ENCODE measurements at regions not wholly inside any gene's neighbourhood (a gene's known extent, or its start where the extent isn't known, plus 50 kb on each side); places are given as distances from the start of the nearest gene placed in this dataset.

DNA sequence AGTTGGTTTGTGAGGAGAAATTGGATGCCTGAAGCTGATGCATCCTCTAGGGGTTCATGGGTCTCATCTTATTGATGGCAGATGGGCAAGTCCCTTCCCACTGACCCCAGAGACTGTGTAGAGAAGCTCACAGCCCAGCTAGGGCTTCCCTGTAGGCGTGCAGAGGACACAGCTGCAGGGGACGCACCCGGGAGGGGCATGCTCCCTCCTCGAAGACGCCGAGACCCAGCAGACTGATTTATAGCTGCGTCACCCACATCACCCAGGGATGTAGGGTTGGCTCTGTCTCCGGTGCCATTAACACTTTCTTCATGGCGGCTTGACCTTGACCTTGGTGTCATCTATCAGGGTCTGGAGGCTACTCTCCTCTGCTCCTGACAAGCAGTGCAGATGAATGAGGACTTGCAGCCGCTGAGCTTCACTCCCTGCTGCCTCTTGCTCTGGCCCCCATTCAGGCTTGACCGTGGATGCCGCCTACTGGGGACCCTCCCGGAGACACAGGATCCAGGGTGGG is 549.7 kb downstream of the TCERG1L start:
- Histone ChIP-seq H3K27ac (ENCODE audit: low read depth, low read length, poor library complexity, severe bottlenecking) (no peak overlapping the region), H3F3A (ENCODE audit: insufficient read depth, low read length) (no peaks in the 10 kb centered on the region), H3K9me2 (ENCODE audit: low read depth, low read length) (no peaks in the 10 kb centered on the region), H2AFZ (ENCODE audit: low read length) (no peak overlapping the region), H3K4me3 (ENCODE audit: low read depth, low read length, poor library complexity, severe bottlenecking) (no peak overlapping the region), H3K79me2 (ENCODE audit: insufficient read depth, low read length) (no peaks in the 10 kb centered on the region), H4K20me1 (ENCODE audit: insufficient read depth, low read length) (no peaks in the 10 kb centered on the region), H3K36me3 (ENCODE audit: insufficient read depth, low read length) (no peaks in the 10 kb centered on the region), H3K9ac (ENCODE audit: low read length) (no peak overlapping the region), H3K9me3 (ENCODE audit: low read length) (no peaks in the 10 kb centered on the region), H3K27me3 (ENCODE audit: insufficient read depth, low read length) (no peaks in the 10 kb centered on the region), H3K4me1 (ENCODE audit: insufficient read depth, low read length, severe bottlenecking) (no peaks in the 10 kb centered on the region), H3K4me2 (ENCODE audit: low read length) (no peak overlapping the region)
- TF ChIP-seq, protein P1, sequence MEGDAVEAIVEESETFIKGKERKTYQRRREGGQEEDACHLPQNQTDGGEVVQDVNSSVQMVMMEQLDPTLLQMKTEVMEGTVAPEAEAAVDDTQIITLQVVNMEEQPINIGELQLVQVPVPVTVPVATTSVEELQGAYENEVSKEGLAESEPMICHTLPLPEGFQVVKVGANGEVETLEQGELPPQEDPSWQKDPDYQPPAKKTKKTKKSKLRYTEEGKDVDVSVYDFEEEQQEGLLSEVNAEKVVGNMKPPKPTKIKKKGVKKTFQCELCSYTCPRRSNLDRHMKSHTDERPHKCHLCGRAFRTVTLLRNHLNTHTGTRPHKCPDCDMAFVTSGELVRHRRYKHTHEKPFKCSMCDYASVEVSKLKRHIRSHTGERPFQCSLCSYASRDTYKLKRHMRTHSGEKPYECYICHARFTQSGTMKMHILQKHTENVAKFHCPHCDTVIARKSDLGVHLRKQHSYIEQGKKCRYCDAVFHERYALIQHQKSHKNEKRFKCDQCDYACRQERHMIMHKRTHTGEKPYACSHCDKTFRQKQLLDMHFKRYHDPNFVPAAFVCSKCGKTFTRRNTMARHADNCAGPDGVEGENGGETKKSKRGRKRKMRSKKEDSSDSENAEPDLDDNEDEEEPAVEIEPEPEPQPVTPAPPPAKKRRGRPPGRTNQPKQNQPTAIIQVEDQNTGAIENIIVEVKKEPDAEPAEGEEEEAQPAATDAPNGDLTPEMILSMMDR (IDR thresholded peaks at IDR 0.05; ENCODE audit: low read length): no peak
- TF ChIP-seq EZH2 (IDR thresholded peaks at IDR 0.05; ENCODE audit: borderline replicate concordance, low read length): no peak

GRCh38 chr10:130762491-130762890 is 549.0 kb downstream of the TCERG1L start:
- no peaks in the 10 kb centered on the region for H3K9me3 ChIP-seq (ENCODE audit: low read length)
- H3F3A ChIP-seq (ENCODE audit: insufficient read depth, low read length): no peaks in the 10 kb centered on the region
- H3K9me2 ChIP-seq (ENCODE audit: low read depth, low read length): no peaks in the 10 kb centered on the region
- no peaks in the 10 kb centered on the region for H3K27me3 ChIP-seq (ENCODE audit: insufficient read depth, low read length)
- TF ChIP-seq EZH2 (IDR thresholded peaks at IDR 0.05; ENCODE audit: borderline replicate concordance, low read length): no peak
- TF ChIP-seq, protein P1 (IDR thresholded peaks at IDR 0.05; ENCODE audit: low read length): no peak
- no peaks in the 10 kb centered on the region for H3K4me1 ChIP-seq (ENCODE audit: insufficient read depth, low read length, severe bottlenecking)
- no peak overlapping the region for H2AFZ ChIP-seq (ENCODE audit: low read length)
- no peaks in the 10 kb centered on the region for H4K20me1 ChIP-seq (ENCODE audit: insufficient read depth, low read length)
- no peaks in the 10 kb centered on the region for H3K36me3 ChIP-seq (ENCODE audit: insufficient read depth, low read length)
- no peak overlapping the region for H3K27ac ChIP-seq (ENCODE audit: low read depth, low read length, poor library complexity, severe bottlenecking)
- no peak overlapping the region for H3K4me3 ChIP-seq (ENCODE audit: low read depth, low read length, poor library complexity, severe bottlenecking)
- H3K9ac ChIP-seq (ENCODE audit: low read length): no peak overlapping the region
- no peak overlapping the region for H3K4me2 ChIP-seq (ENCODE audit: low read length)
- no peaks in the 10 kb centered on the region for H3K79me2 ChIP-seq (ENCODE audit: insufficient read depth, low read length)

DNA sequence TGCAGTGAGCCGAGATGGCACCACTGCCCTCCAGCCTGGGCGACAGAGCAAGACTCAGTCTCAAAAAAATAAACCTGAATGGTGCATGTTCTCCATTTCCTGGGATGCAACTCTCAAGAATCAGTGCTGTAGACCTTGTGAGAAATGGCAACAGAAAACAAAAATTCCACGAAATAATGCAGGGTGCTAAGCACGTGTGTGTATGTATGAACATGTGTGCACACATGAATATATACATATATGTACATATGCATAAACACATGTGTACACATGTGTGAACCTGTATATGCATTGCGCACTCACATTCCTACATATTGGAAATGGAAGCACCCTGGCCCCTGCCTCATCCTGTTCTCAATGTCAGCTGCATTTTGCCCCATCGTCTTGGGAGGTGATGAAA is 548.5 kb downstream of the TCERG1L start:
- no peaks in the 10 kb centered on the region for H3K9me2 ChIP-seq (ENCODE audit: low read depth, low read length)
- no peak overlapping the region for H2AFZ ChIP-seq (ENCODE audit: low read length)
- H3K4me2 ChIP-seq (ENCODE audit: low read length): no peak overlapping the region
- TF ChIP-seq, protein P1 (IDR thresholded peaks at IDR 0.05; ENCODE audit: low read length): no peak
- no peak for TF ChIP-seq EZH2 (IDR thresholded peaks at IDR 0.05; ENCODE audit: borderline replicate concordance, low read length)
- H3K9ac ChIP-seq (ENCODE audit: low read length): no peak overlapping the region
- no peaks in the 10 kb centered on the region for H3K4me1 ChIP-seq (ENCODE audit: insufficient read depth, low read length, severe bottlenecking)
- H3F3A ChIP-seq (ENCODE audit: insufficient read depth, low read length): no peaks in the 10 kb centered on the region
- no peak overlapping the region for H3K4me3 ChIP-seq (ENCODE audit: low read depth, low read length, poor library complexity, severe bottlenecking)
- no peaks in the 10 kb centered on the region for H3K9me3 ChIP-seq (ENCODE audit: low read length)
- no peaks in the 10 kb centered on the region for H3K27me3 ChIP-seq (ENCODE audit: insufficient read depth, low read length)
- H4K20me1 ChIP-seq (ENCODE audit: insufficient read depth, low read length): no peaks in the 10 kb centered on the region
- H3K36me3 ChIP-seq (ENCODE audit: insufficient read depth, low read length): no peaks in the 10 kb centered on the region
- H3K79me2 ChIP-seq (ENCODE audit: insufficient read depth, low read length): no peaks in the 10 kb centered on the region
- no peak overlapping the region for H3K27ac ChIP-seq (ENCODE audit: low read depth, low read length, poor library complexity, severe bottlenecking)
